Vagina (tissue), 2 donors: ENCODE measurements at regions not wholly inside any gene's neighbourhood (a gene's known extent, or its start where the extent isn't known, plus 50 kb on each side); places are given as distances from the start of the nearest gene placed in this dataset.

Experiments
- DNase-seq, 2 donors: peaks; one replicate each; pipeline ENCODE4 v3.0.0-alpha.2; 2017; ENCODE audit errors: extremely low spot score in 2 of 2
- H3K27ac ChIP-seq: fragments of 200-600 bp; sonication (generic); one replicate; pipeline ENCODE4 v1.5.1; 2019
- H3K27me3 ChIP-seq: fragments of 200-600 bp; sonication (generic); one replicate; pipeline ENCODE4 v1.5.1; 2019
- H3K36me3 ChIP-seq, 2 donors: fragments of 200-600 bp; sonication (generic); one replicate each; pipeline ENCODE4 v1.5.1; 2017 to 2019
- H3K4me1 ChIP-seq: fragments of 200-600 bp; sonication (generic); one replicate; pipeline ENCODE4 v1.5.1; 2019
- H3K4me3 ChIP-seq, 2 donors: fragments of 200-600 bp; sonication (generic); 1 replicate in 1 of 2; 2 replicates in 1 of 2; pipeline ENCODE4 v1.5.1; 2016 to 2019
- H3K9me3 ChIP-seq: fragments of 200-600 bp; sonication (generic); one replicate; pipeline ENCODE4 v1.5.1; 2019
- POLR2A ChIP-seq, 2 donors: fragments of 450-650 bp; IDR thresholded peaks; one replicate each; pipeline ENCODE4 v1.6.1; 2017; ENCODE audit warnings: antibody characterized with exemption in 2 of 2, mild to moderate bottlenecking in 2 of 2, moderate library complexity in 2 of 2
- POLR2AphosphoS5 ChIP-seq, 2 donors: sonication (generic); formaldehyde crosslinking; IDR thresholded peaks; one replicate each; pipeline ENCODE4 v1.9.0; 2017; ENCODE audit warnings: antibody characterized with exemption in 2 of 2, mild to moderate bottlenecking in 2 of 2, low read depth in 1 of 2; ENCODE audit not compliant: insufficient read depth in 1 of 2
- intact Hi-C: fragments of 100-400 bp; cut with DNase I; formaldehyde crosslinking; loops from one replicate; pipeline ENCODE4 v1.15.1; 2023
- TF ChIP-seq, protein P1 (sequence below), 3 experiments: fragments of 450-650 bp in 2 of 3; fragments of 200-600 bp in 1 of 3; sonication (generic) in 1 of 3; IDR thresholded peaks; one replicate each; pipeline ENCODE4 v1.5.1; 2017 to 2019; ENCODE audit warnings: antibody characterized with exemption in 3 of 3, mild to moderate bottlenecking in 2 of 3, moderate library complexity in 2 of 3

DNA sequence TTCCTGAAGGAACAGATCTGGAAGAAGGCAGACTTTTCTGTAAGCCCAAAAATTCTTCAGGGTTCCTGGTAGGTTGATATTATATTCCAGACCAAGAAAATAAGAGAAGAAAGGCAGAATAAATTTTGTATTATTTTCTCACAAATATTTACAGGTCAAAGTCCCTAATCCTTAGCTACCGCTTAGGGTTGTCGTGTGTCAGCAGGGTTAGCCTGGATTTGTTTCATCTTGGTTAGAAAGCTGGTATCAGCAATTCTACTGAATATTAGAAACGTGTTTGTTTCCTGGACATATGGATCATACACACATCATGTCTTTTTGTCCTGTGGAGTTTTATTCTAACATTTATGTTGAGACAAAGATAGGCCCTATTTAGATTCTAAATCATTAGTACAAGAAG is 232.9 kb upstream of the CXXC4 start:
- H3K9me3 ChIP-seq = no peaks in the 10 kb centered on the region
- intact Hi-C loops = no loop called here
- H3K4me3 ChIP-seq = no peak overlapping the region
- no peak for TF ChIP-seq POLR2AphosphoS5 (IDR thresholded peaks at IDR 0.05; ENCODE audit: insufficient read depth in 1 of 2, low read depth in 1 of 2)
- DNase-seq = no peak
- no peaks in the 10 kb centered on the region for H3K36me3 ChIP-seq
- H3K27ac ChIP-seq = no peak overlapping the region
- no peaks in the 10 kb centered on the region for H3K27me3 ChIP-seq
- H3K4me1 ChIP-seq = no peaks in the 10 kb centered on the region

DNA sequence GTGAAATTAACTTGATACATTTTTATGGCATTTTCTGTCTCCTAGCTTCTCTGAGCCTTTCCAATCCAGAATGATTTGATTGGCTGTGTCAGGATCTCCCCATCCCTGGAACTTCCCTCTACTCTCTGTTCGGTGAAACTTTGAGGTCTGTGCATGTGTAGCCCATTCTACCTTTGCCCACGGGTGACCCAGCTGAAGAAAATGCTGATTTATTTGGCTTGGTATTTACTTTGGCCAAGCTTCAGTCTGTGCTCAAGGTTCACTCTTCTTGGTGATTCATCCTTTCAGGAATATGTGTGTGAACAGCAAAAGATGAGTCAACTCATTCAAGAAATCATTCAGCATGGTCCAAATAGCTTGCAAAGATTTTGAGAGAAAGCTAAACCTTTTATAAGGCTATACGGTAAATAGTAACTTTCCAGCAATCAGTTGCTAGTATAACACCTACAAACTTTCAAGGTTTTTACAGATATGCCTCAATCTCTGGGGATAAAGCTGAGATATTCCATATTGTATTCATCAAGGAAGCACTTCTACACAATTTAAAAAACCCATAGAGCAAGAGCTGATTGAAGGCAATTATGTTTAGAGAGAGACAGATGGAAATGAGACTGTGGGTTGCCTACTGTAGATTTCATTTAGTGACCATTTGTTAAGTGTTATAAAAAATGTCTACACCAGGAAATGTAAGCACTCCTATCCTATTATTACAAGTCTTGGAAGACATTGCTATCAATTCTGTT is 233.9 kb upstream of the CXXC4 start:
- Histone ChIP-seq H3K9me3 (no peaks in the 10 kb centered on the region), H3K36me3 (no peaks in the 10 kb centered on the region), H3K4me1 (no peaks in the 10 kb centered on the region), H3K4me3 (no peak overlapping the region), H3K27ac (no peak overlapping the region), H3K27me3 (no peaks in the 10 kb centered on the region)
- intact Hi-C loops = no loop called here
- no peak for DNase-seq
- TF ChIP-seq POLR2AphosphoS5 (IDR thresholded peaks at IDR 0.05; ENCODE audit: insufficient read depth in 1 of 2, low read depth in 1 of 2) (peak in 1 of 2 donors; percentile 18), POLR2A (IDR thresholded peaks at IDR 0.05) (no peak)
- TF ChIP-seq, protein P1, sequence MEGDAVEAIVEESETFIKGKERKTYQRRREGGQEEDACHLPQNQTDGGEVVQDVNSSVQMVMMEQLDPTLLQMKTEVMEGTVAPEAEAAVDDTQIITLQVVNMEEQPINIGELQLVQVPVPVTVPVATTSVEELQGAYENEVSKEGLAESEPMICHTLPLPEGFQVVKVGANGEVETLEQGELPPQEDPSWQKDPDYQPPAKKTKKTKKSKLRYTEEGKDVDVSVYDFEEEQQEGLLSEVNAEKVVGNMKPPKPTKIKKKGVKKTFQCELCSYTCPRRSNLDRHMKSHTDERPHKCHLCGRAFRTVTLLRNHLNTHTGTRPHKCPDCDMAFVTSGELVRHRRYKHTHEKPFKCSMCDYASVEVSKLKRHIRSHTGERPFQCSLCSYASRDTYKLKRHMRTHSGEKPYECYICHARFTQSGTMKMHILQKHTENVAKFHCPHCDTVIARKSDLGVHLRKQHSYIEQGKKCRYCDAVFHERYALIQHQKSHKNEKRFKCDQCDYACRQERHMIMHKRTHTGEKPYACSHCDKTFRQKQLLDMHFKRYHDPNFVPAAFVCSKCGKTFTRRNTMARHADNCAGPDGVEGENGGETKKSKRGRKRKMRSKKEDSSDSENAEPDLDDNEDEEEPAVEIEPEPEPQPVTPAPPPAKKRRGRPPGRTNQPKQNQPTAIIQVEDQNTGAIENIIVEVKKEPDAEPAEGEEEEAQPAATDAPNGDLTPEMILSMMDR (IDR thresholded peaks at IDR 0.05) = no peak

DNA sequence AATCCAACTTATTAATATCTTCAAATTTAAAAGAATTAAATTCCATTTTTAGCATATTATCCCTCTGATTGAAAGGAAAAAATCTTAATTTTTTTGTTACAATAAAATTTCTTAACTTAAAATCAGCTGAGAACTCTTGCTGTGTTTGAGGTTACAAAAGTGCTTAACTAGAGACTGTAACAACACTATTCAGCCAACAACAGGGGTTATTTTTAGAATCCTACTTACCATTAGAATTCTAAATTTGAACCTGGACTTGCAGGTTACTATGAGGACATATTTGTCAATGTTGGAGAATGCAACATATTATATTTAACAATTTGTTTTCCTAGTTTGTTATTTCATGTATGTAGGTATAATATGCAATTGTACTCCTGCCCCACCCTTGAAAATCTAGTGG is 238.1 kb upstream of the CXXC4 start:
- Histone ChIP-seq H3K4me1 (no peaks in the 10 kb centered on the region), H3K4me3 (no peak overlapping the region), H3K36me3 (no peaks in the 10 kb centered on the region), H3K27me3 (no peaks in the 10 kb centered on the region), H3K27ac (no peak overlapping the region), H3K9me3 (no peaks in the 10 kb centered on the region)
- intact Hi-C loops = no loop called here
- no peak for DNase-seq
- TF ChIP-seq, protein P1 (IDR thresholded peaks at IDR 0.05) = no peak
- TF ChIP-seq POLR2A (IDR thresholded peaks at IDR 0.05) = no peak
- TF ChIP-seq POLR2AphosphoS5 (IDR thresholded peaks at IDR 0.05; ENCODE audit: insufficient read depth in 1 of 2, low read depth in 1 of 2) = no peak

DNA sequence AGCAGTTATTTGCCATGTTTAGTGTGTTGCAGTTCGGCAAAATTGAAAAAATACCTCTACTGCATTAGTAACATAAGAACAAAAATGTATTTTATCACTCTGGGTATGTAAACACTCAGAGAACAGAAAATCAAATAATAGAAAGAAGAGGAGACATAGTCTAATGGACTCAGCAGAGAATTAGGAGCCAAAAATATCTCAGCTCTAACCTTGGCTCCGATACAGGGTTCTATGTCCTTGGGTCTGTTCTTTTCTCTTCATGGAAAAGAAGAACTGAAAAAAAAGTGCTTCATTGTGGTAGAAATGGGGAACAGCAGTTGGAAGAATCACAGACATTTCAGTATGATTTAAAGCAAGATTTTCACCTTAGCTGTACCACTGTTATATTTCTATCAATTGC is 240.5 kb upstream of the CXXC4 start:
- H3K36me3 ChIP-seq = no peaks in the 10 kb centered on the region
- no peaks in the 10 kb centered on the region for H3K27me3 ChIP-seq
- TF ChIP-seq, protein P1 (IDR thresholded peaks at IDR 0.05) = no peak
- no peak for TF ChIP-seq POLR2A (IDR thresholded peaks at IDR 0.05)
- H3K4me3 ChIP-seq = no peak overlapping the region
- no peaks in the 10 kb centered on the region for H3K4me1 ChIP-seq
- no peak for DNase-seq
- no peak overlapping the region for H3K27ac ChIP-seq
- H3K9me3 ChIP-seq = no peaks in the 10 kb centered on the region
- intact Hi-C loops = no loop called here

DNA sequence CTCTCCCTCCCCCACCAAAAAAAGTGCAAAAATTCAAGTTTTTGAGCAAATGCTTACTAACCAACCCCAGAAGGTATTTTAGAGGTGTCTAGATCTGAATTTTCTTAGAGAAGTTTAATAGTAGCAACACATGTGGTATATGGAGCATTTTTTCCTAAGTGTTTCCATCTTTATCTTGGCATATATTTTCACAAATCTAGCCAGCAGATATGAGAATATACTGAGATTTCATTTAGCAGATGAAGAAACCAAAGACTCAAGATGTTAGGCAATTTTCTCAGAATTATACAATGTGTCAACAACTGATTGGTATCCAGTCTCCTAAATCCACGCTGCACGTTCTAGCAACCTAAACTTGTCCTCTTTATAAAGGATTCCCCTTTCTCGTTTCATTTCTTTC is 245.5 kb upstream of the CXXC4 start:
- no peak overlapping the region for H3K27ac ChIP-seq
- no peaks in the 10 kb centered on the region for H3K36me3 ChIP-seq
- no peaks in the 10 kb centered on the region for H3K4me1 ChIP-seq
- intact Hi-C loops = no loop called here
- no peaks in the 10 kb centered on the region for H3K9me3 ChIP-seq
- no peak for DNase-seq
- no peaks in the 10 kb centered on the region for H3K27me3 ChIP-seq
- TF ChIP-seq, protein P1 (IDR thresholded peaks at IDR 0.05) = no peak
- TF ChIP-seq POLR2A (IDR thresholded peaks at IDR 0.05) (no peak), POLR2AphosphoS5 (IDR thresholded peaks at IDR 0.05; ENCODE audit: insufficient read depth in 1 of 2, low read depth in 1 of 2) (no peak)
- H3K4me3 ChIP-seq = no peak overlapping the region
